NCI-H226 (cell line): ENCODE measurements at regions not wholly inside any gene's neighbourhood (a gene's known extent, or its start where the extent isn't known, plus 50 kb on each side); places are given as distances from the start of the nearest gene placed in this dataset.

ENCODE experiments used
- DNase-seq: peaks from one replicate; pipeline ENCODE4 v3.0.0-alpha.2; 2015

DNA sequence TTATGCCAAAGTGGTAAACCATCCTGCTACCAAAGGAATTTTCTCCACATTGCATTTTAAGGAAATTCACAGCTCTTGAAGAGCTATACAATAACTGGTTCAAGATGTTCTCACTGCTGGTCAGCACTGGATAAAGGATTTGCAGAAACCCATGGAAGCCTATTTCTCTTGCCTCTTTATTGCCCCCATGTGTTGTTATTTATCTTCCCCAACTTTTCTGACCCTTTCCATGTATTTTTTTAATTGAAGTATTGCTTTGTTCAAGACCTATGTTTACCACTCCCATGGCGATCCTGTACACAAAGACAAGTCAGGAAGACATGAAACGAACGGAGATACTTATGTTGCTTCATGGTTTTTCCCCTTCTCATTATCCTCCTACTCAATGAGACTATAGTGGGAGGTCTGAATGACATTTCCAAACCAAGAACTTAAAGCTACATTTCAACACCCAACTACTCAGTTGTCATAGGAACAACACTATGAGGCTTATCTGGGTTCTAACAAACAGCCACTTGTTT is 566.4 kb upstream of the DIPK2B start:
- DNase-seq, result peak; percentile 46

GRCh38 chrX:45765767-45766166 is 565.1 kb upstream of the DIPK2B start:
- DNase-seq, result no peak

DNA sequence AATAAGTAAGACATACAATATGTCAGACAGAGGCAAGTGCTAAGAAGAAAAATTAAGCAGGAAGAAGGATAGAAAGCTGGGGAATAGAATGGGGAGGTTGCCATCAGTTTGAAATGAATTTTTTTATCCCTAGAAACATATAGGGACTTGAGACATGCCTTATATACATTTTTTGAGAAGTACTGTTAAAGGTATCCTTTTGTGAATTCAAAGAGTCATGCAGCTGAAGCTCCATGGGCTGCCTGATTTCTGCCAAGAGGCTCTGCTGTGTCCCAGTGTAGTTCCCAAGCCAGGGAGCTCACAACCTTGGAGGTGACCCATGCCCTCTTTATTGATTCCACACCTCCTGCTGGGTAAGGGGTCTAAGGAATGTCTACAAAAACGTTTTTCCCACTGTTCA is 564.6 kb upstream of the DIPK2B start:
- no peak for DNase-seq

DNA sequence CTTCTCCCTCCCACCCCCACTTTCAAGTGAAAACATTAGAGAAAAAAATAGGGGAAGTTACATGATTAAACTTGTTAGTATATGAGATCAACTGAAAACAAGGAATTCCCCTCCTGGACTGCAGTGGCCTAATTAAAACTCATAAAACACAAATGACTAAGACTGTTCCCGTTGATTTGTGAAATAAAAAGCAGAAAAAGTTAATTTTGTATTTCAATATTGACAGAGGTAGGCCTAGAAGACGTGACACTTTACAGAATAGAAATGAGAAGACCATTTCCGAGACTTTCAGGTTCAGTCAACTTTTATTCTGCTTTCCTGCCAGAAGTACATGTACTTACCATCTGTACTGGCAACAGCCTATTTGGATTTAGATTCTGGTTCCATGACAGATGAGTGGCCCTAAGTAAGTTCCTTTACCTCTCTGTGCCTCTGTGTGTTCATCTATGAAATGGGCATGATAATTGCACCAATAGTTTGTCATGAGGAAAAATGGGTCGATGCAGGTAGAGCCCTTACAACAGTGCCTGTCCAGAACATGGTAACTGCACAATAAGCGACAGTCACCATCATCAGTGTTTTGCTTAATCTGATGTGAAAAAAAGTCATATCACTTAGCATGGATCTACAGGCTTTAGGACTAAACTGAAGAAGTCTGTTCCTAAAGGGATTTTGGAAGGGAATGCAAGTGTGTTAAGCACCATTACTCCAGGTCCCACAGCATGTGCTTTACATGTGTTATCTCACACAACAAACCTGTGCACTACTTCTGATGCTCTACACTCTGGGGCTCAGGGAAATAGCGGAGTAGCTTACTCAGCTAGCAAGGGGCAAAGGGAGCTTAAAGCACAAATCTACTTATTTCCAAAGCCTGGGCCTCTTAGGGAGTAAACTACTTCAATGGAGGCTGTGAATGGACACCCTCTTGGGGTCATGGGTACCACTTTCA is 562.3 kb upstream of the DIPK2B start:
- no peak for DNase-seq

GRCh38 chrX:45761920-45762319 is 561.2 kb upstream of the DIPK2B start:
- no peak for DNase-seq

- DNase-seq, result no peak
Observed at GRCh38 chrX:45760187-45760742, 559.6 kb upstream of the DIPK2B start.

DNA sequence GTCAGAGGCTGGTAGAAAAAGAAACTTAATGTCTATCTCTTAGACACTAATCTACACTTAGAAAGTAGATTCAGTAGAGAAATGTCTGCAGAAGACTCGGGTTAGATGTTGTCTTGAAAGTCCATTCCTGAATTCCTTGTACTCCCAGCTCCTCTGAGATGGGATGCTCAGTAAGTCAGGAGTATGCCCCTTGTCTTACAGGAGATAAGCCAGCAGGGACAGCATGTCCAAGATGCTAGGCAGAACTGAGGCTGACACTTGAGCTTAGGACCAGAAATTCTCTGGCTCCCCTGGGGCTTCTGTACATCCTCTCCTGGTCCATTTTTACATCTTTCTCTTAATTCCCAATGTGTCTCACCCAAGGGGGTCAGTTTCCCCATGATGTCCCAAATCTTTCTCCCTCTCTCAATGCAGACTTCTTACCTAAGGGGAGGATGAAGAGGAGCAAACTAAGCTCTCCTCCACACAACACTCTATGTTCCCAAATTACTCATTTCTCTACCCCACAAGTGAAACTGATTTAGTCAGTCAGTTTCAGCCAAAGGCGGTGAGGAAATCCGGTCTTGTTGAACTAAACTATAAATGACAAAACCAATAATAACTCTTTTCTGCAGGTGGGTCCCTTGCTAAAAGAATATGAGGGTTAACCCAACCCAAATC is 558.2 kb upstream of the DIPK2B start:
- DNase-seq, result no peak

DNA sequence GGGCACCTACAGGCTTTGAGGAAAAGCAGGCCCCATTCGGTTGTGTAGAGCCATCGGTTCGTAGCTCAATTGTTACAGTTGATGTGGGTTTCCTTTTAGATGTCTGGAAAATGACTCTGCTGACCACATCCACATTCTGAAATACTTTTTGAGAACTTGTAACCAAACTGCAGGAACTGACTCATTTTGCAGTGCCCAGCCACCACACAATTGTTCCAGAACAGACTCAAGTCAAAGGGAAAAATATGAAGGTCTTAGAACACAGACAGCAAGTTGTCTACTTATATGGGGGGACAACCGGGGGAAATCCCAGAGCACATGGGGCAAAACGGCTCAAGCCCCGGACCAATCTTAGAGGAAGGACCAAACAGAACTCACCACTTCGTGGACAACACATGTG is 557.6 kb upstream of the DIPK2B start:
- peak; percentile 65 for DNase-seq

DNA sequence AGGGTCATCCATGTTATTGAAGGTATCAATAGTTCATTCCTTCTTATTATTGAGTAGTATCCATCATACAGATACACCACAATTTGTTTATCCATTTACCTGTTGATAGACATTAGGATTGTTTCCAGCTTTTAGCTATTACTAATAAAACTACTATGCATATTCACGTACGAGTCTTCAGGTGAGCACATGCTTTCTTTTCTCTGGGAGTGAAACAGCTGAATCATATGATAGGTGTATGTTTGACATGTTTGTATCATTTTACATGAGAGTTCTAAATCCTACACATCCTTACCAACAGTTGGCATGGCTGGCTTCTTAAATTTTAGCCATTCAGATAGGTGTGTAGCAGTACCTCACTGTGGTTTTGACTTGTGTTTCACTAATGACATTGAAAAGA is 556.6 kb upstream of the DIPK2B start:
- no peak for DNase-seq

- no peak for DNase-seq
Observed at GRCh38 chrX:45756557-45756956, 555.9 kb upstream of the DIPK2B start.

DNA sequence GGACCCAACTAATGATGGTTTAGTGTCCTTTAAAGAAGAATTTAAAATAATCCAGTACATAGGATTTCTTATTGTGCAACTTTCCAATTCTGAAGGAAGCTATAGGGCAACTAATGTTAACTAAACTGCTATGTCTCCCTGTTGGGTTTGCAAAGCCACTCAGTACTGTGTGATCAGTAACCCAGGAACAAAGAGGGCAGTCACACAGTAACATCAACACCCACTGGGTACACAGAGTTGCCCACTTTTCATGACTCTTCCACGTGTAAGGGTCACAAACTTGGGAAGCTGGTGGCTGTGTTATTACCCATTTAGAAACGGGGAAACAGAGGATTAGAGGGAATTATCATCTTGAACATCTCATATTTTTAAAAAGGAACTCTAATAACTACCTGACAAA is 555.0 kb upstream of the DIPK2B start:
- no peak for DNase-seq

DNA sequence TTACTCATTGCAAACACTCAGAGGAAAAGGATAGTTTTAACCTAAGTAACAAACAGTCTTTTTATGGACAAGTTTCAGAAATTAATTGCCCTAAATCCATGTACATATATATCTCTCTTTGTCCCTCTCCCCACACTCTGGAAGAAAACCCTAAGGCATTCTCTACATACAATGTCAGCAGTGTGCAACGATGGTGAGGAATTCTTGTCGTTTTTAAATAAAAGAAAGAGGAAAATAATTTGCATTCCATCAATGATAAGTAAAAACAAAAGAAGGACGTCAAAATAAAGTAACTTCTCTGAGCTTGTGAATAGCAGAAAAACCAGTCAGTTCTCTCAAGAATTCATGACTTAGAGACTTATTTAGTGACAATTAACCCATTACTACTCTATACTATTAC is 550.5 kb upstream of the DIPK2B start:
- no peak for DNase-seq

DNA sequence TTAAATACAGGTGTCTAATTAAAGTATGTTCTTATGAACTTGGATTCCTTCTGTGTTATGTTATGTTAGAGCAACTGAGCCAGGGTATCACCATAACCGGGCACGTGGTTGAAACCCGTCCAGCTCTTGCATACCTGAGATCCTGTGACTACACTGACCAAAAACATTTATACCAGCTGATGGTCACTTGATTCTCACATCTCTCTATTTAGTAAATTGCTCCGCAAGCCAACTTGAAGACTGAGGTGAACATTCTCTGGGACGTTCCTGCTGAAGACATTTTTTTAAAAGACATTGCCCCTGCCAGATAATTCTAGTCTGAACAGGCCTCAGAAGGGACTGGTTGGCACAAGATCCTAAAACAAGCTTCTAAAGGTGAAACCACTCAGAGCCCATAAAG is 550.0 kb upstream of the DIPK2B start:
- no peak for DNase-seq

- DNase-seq, result no peak
Observed at GRCh38 chrX:45749375-45749774, 548.7 kb upstream of the DIPK2B start.

DNA sequence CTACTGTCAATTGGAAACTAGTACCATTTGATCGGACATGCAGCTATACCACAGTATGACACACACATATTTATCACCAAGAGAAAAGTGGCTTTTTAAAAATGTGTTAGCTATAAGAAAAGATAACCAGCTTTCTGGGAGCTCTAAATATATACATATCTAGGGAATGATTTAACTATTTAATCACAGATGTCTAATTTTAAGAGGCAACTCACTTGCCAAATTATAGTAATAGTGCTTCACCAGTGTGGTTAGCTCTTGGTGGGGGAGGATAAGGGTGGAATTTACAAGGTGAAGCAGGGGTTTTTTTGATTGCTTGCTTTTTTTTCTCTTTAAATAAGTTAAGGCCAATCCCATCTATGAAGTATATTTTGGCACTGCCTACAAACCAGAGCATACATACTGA is 547.7 kb upstream of the DIPK2B start:
- DNase-seq, result peak; percentile 25

GRCh38 chrX:45747905-45748304 is 547.2 kb upstream of the DIPK2B start:
- DNase-seq, result peak; percentile 71

GRCh38 chrX:45745479-45745878 is 544.8 kb upstream of the DIPK2B start:
- DNase-seq, result no peak

- DNase-seq, result no peak
Observed at GRCh38 chrX:45743906-45744625, 543.4 kb upstream of the DIPK2B start.

DNA sequence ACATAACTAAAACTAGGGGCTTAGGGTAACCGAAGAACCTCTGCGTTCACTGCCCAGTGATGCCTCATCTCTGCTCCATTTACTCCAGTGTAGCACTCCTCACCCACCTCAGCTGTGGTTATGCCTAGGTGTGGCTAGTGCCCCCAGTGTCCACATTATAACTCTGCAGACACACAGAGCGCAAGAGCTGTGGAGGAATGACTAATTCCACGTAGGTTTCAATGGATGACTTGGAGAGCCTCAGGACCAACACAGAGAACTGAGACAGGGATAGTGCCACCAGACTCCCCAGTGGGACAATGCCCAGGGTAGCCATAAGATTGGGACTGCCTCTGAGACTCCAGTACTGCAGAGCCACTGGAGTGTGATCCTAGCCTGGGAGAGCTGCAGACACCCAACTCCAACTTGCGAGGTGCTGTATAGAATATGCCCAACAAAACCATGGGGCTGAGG is 542.4 kb upstream of the DIPK2B start:
- DNase-seq, result peak; percentile 36

DNA sequence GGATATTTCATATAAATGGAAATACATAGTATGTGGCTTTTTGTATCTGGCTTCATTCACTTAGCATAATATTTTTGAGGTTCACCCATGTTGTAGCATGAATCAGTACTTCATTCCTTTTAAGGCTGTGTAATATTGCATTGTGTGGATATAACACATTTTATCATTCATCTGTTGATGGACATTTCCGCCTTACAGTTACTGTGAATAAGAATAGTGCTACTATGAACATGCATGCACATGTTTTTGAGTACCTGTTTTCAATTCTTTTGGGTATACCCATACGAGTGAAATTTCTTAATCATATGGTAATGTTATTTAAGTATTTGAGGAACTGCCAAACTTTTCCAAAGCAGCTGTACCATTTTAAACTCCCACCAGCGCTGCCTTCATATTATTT is 539.6 kb upstream of the DIPK2B start:
- DNase-seq, result no peak

GRCh38 chrX:45735571-45735970 is 534.9 kb upstream of the DIPK2B start:
- no peak for DNase-seq

- no peak for DNase-seq
Observed at GRCh38 chrX:45731448-45731847, 530.8 kb upstream of the DIPK2B start.

- no peak for DNase-seq
Observed at GRCh38 chrX:45727761-45728160, 527.1 kb upstream of the DIPK2B start.
